ENCODE measurements at regions not wholly inside any gene's neighbourhood (a gene's known extent, or its start where the extent isn't known, plus 50 kb on each side); places are given as distances from the start of the nearest gene placed in this dataset.

DNA sequence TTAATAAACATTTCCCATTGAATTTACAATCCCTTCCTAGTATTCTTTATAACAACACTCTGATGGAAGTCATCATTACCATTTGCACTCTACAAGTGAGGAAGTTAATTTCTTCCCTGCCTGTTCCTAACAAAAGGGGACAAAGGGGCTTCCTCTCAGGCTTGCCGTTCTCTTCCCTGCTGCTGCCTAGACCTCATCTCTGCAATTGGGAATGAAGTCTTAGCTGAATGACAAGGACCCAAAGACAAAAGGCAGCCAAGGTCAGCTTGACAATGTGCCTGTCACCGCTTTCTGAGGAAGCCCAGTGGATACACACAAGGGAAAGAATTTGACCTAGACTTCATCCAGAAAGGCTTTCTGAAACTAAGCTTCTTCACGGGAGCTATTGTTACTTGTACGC, 416.4 kb downstream of the CMPK2 start:
- no peak overlapping the region for H3K4me3 ChIP-seq (ENCODE audit: severe bottlenecking)
- DNase-seq (ENCODE audit: low spot score): no peak
- H3K4me1 ChIP-seq (ENCODE audit: insufficient read depth, poor library complexity, severe bottlenecking): no peaks in the 10 kb centered on the region
- peaks cover 2% of the 10 kb centered on the region for H3K9me3 ChIP-seq (ENCODE audit: severe bottlenecking)
- H3K27ac ChIP-seq (ENCODE audit: poor library complexity, severe bottlenecking): no peak overlapping the region
- H3K27me3 ChIP-seq (ENCODE audit: insufficient read depth, poor library complexity, severe bottlenecking): no peaks in the 10 kb centered on the region
- TF ChIP-seq, protein P1, sequence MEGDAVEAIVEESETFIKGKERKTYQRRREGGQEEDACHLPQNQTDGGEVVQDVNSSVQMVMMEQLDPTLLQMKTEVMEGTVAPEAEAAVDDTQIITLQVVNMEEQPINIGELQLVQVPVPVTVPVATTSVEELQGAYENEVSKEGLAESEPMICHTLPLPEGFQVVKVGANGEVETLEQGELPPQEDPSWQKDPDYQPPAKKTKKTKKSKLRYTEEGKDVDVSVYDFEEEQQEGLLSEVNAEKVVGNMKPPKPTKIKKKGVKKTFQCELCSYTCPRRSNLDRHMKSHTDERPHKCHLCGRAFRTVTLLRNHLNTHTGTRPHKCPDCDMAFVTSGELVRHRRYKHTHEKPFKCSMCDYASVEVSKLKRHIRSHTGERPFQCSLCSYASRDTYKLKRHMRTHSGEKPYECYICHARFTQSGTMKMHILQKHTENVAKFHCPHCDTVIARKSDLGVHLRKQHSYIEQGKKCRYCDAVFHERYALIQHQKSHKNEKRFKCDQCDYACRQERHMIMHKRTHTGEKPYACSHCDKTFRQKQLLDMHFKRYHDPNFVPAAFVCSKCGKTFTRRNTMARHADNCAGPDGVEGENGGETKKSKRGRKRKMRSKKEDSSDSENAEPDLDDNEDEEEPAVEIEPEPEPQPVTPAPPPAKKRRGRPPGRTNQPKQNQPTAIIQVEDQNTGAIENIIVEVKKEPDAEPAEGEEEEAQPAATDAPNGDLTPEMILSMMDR (IDR thresholded peaks at IDR 0.05; ENCODE audit: poor library complexity, severe bottlenecking): no peak
- ATAC-seq (ENCODE audit: low read depth): no peak
- no peaks in the 10 kb centered on the region for H3K36me3 ChIP-seq (ENCODE audit: low read depth)

- Histone ChIP-seq H3K36me3 (ENCODE audit: low read depth) (no peaks in the 10 kb centered on the region), H3K27me3 (ENCODE audit: insufficient read depth, poor library complexity, severe bottlenecking) (no peaks in the 10 kb centered on the region), H3K9me3 (ENCODE audit: severe bottlenecking) (peaks cover 2% of the 10 kb centered on the region), H3K27ac (ENCODE audit: poor library complexity, severe bottlenecking) (no peak overlapping the region), H3K4me1 (ENCODE audit: insufficient read depth, poor library complexity, severe bottlenecking) (no peaks in the 10 kb centered on the region), H3K4me3 (ENCODE audit: severe bottlenecking) (no peak overlapping the region)
- DNase-seq (ENCODE audit: low spot score) (no peak), ATAC-seq (ENCODE audit: low read depth) (0 out of 3 replicates have a peak, but pooled peaks have one; percentile 23)
- TF ChIP-seq, protein P1 (IDR thresholded peaks at IDR 0.05; ENCODE audit: poor library complexity, severe bottlenecking): peak; percentile 8
These were observed 412.8 kb downstream of the CMPK2 start for GRCh38 chr2:6452702-6453481.

DNA sequence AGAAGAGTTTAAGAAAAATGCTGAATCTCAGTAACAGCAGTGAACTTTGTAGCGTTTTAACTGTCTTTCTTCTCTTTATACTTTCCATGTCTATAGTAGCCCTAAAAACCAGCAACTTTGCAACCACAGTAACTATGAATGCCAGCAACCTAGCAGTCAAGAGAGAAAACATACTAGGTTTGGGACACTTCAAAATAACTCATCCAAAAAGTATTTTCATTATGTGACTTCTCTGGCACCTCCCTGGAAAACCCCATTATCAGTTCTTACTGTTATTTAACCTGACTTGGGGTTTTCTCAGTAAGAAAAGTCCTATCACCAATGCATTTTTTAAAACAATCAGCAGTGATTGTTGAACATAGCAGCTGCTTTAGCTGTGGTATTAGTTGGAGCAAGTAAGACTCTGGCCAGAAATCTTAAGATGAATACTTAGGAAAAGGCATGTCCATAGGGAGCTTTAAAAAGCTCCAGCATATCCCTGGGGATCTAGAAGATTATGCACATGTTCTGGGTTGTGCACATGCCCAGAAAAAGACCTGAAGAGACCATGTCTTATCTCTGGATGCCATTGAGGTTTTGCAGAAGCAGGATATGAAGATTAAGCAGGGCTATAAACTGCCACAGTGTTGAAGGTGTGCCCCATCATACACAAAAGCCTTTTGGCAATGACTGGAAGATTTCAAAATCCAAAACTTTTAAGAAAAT, 411.3 kb downstream of the CMPK2 start:
- no peak overlapping the region for H3K27ac ChIP-seq (ENCODE audit: poor library complexity, severe bottlenecking)
- peaks cover 2% of the 10 kb centered on the region for H3K9me3 ChIP-seq (ENCODE audit: severe bottlenecking)
- no peaks in the 10 kb centered on the region for H3K36me3 ChIP-seq (ENCODE audit: low read depth)
- H3K27me3 ChIP-seq (ENCODE audit: insufficient read depth, poor library complexity, severe bottlenecking): no peaks in the 10 kb centered on the region
- DNase-seq (ENCODE audit: low spot score) (no peak), ATAC-seq (ENCODE audit: low read depth) (no peak)
- no peak overlapping the region for H3K4me3 ChIP-seq (ENCODE audit: severe bottlenecking)
- TF ChIP-seq, protein P1 (IDR thresholded peaks at IDR 0.05; ENCODE audit: poor library complexity, severe bottlenecking): no peak
- H3K4me1 ChIP-seq (ENCODE audit: insufficient read depth, poor library complexity, severe bottlenecking): no peaks in the 10 kb centered on the region

- TF ChIP-seq, protein P1 (IDR thresholded peaks at IDR 0.05; ENCODE audit: poor library complexity, severe bottlenecking): no peak
- no peaks in the 10 kb centered on the region for H3K4me1 ChIP-seq (ENCODE audit: insufficient read depth, poor library complexity, severe bottlenecking)
- ATAC-seq (ENCODE audit: low read depth): no peak
- DNase-seq (ENCODE audit: low spot score): no peak
- no peak overlapping the region for H3K4me3 ChIP-seq (ENCODE audit: severe bottlenecking)
- no peaks in the 10 kb centered on the region for H3K9me3 ChIP-seq (ENCODE audit: severe bottlenecking)
- H3K27me3 ChIP-seq (ENCODE audit: insufficient read depth, poor library complexity, severe bottlenecking): no peaks in the 10 kb centered on the region
- H3K36me3 ChIP-seq (ENCODE audit: low read depth): no peaks in the 10 kb centered on the region
- no peak overlapping the region for H3K27ac ChIP-seq (ENCODE audit: poor library complexity, severe bottlenecking)
These were observed 406.6 kb downstream of the CMPK2 start for GRCh38 chr2:6459138-6459537.

- DNase-seq (ENCODE audit: low spot score) (no peak), ATAC-seq (ENCODE audit: low read depth) (no peak)
- Histone ChIP-seq H3K27ac (ENCODE audit: poor library complexity, severe bottlenecking) (no peak overlapping the region), H3K36me3 (ENCODE audit: low read depth) (no peaks in the 10 kb centered on the region), H3K27me3 (ENCODE audit: insufficient read depth, poor library complexity, severe bottlenecking) (no peaks in the 10 kb centered on the region), H3K9me3 (ENCODE audit: severe bottlenecking) (no peaks in the 10 kb centered on the region), H3K4me3 (ENCODE audit: severe bottlenecking) (no peak overlapping the region), H3K4me1 (ENCODE audit: insufficient read depth, poor library complexity, severe bottlenecking) (no peaks in the 10 kb centered on the region)
- TF ChIP-seq, protein P1 (IDR thresholded peaks at IDR 0.05; ENCODE audit: poor library complexity, severe bottlenecking): no peak
These were observed 395.2 kb downstream of the CMPK2 start for GRCh38 chr2:6470518-6470917.

All from RWPE2 (cell line).